HG03066 (cell line): ENCODE measurements at regions not wholly inside any gene's neighbourhood (a gene's known extent, or its start where the extent isn't known, plus 50 kb on each side); places are given as distances from the start of the nearest gene placed in this dataset.

Experiments used
- ATAC-seq: cut with Tn5 transposase; IDR thresholded peaks from one replicate; pipeline ENCODE4 v1.9.1; 2021; ENCODE audit warnings: low read depth; ENCODE audit not compliant: unreplicated experiment

DNA sequence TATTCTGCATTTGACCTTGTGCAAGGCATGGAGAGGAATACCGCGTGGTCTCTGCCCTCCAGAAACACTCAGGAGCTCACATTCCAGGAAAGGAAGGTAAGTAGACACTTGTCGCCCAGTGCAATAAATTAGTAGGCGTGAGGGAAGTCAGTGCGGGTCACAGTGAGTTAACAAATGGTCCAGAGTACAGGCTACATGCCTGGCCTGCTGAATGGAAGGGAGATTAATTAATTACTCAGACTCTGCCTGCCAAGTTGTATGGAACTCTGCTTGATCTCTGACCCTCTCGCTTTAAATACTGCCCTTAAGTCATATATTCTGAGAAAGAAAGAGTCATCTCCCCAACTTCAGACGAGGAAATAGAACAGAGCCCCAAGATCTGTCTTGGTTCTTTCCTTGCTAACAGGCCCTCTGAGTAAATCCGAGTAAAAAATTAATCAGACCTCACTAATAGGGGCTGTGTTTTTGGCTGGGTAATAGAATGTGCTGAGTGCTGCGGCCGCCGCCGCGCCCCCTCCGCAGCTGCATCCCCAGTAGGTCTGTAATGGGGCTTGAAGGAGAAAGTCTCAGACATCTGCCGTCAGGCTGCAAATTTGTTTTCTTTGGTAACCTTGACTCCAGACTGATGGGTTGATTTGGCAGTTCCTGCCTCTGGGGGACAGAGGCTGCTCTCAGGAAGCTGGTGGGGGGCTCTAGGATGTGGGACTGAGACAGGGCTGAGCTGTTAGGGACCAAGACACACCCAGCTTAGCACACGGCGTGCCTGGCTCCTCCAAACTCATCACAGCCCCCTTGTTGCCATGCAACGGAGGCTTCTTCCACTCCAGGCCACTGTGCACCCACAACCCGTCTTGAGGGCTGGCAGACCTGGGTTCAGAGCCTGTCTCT, 144.4 kb downstream of the NSG2 start:
- no peak for ATAC-seq

DNA sequence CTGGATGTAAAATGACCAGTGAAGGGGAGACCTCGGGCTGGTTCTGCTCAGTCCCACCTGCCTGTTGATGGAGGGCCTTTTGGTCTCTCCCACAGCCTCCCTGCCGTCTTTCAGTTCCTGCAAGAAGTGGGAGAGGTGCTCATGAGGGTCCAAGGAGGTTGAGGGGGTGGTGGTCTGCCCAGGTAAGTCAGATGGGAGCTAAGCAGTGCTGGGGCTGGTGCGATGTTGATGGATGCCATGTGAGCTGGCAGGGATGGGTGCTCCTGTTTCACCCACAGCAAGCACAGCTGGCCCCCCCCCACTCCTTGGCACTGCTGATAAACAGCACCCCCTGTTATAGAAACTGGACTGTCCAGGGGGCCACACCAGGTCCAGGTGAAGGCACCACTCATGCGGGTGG, 145.6 kb downstream of the NSG2 start:
- ATAC-seq, result no peak

DNA sequence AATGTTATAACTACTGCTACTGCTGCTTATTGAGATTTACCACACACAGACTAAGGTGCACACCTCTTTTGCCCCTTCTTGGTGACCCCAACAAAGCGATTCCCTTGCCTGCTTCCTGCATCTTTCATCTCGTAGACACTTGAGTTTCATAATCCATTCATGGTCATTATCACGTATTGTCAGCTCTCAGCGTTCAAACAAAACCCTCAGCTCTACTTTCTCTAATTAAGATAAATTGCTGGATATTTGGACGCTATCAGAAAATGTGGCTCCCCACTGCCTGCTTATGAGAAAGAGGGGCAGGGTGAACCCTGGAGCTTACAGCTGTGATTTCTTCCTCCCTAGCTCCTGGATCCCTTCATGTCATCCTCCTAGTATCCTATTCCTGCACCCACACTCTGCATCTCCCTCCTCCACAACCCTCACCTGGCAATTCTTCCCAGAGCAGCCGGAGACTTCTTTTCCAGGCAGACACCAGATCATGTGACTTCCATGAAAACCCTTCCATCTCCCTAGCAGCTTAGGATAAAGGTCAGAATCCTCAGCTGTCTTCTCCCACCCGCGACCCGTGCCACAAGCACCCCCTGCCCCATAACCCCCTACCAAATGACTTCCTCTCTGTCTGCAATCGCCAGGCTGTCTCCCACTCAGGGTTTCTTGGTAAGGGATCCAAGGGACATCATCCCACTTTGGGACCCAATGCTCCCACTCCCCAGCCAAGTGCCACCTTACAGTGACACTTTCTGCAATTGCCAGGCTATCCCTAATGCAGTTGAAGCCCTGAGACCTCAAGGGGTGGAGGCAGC, 146.5 kb downstream of the NSG2 start:
- no peak for ATAC-seq

DNA sequence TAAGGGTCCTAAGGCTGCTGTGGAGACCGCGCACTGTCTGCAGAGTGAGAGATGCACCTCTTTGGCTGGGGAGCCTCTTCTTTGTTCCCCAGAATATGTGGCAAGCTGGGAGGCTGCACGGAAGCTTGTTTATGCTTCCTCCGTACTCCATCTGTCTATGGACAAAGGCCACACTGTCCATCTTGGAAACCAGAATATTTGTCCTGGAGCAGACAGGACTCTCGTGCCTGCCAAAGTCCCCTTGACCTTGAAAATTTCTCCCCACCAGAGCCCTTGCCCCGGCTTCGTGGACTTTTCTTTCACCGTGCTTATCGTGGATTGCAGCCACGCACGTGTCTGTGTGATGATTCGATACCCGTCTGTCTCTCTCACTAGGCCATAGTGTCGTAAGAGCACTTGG, 147.4 kb downstream of the NSG2 start:
- ATAC-seq, result no peak

DNA sequence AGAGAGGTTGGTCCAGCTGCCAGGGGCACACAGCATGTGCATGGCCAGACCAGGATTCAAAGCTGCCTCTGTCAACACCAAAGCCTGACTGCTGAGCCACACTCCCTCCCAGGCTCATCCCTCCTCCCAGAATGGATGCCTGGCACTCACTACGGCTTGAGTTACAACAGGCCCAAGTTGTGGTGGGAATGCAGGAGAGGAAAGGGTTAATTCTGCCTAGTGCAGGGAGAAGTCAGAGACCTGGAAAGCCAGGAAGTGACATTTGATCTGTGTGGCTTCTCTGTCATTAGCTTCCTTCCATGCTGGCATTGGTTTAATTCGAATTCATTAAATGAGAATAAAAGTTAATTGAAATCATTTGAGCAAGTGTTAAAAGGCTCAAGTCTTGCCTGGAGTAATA, 150.0 kb downstream of the NSG2 start:
- no peak for ATAC-seq

DNA sequence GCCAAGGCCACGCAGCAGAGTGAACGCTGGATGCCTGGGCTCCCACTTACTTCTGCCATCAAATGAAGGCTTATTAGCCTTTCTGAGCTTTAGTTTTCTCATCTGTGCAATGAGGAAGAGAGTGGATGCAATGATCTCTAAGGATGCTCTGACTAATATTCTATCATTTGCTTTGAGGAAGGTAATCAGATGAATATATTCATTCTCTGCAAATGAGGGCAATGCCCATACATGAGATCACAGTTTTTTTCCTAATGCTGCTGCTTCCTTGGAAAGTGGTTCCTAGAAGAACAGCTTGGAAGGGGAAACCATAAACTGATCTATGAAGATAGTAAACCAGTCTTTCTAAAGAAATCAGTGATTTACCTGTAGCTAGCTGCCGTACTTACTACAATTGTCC, 152.4 kb downstream of the NSG2 start:
- no peak for ATAC-seq

DNA sequence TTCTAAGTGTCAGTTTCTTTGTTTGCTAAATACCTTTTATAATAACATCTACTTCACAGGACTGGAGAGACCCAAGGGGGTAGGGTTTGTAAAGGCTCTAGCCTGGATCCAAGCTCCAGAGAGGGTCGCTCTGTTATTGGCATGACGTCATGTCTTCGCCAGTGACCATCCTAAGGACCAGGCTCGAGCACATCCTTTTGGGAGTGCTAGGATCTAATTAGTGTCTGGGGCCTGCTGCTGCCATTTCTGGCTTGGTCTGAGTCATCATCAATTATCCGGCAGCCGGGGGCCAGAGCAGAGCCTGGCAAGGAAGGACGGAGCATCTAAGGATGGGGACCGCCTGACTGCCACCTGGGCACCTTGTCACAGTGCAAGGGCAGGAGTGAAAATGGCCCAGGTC, 153.0 kb downstream of the NSG2 start:
- no peak for ATAC-seq

DNA sequence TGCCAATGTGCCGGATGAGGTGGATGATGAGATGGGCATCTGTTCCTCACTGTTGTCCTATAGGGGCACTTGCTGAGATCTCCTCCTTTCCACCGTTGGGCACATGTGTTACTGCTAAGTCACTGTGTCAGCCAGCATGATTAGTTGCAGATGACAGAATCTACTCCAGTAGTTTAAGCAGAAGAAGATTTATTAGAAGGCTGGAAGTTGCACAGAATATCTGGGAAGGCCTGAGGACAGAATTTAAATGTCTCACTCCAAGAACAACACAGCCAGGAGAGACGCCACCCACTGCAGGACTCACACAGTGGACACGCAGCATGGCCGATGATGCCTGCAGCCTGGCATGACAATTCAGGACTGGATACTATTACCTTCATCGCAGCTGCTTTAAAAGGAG, 157.5 kb downstream of the NSG2 start:
- no peak for ATAC-seq

DNA sequence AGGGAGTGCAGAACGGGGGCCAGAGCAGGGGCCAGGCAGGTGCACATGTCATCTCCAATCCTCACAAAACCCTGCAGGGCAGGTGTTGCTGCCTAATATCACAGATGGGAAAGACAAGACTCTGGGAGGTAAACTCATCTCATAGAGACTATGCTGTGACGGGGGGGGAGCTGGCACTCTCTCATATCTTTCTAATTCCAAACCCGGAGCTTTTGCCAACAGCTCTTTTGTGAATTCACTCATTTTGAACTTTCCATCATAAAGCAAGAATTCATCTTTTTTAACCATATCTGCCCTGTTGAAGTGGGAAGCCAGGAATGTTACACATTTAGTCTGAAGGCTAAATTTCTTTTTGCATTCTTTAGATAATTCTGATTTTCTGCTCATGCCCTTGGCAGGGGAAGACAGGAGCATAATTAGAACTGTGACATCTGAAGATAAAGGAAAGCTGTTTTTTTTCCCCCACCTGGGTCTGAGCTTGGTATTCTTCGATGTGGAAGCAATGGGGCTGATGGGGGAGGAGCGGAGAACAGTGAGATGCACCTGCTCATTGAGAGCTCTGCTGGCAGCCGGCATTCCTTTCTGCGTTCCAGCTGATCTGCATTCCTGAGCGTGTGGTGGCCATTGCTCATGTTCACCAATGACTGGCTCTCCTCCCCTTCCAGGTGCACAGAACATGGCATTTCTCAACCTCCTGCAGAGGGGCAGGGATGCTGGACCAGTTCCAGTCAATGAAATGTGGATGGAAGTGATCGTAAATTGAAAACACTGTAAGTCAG, 159.2 kb downstream of the NSG2 start:
- no peak for ATAC-seq

DNA sequence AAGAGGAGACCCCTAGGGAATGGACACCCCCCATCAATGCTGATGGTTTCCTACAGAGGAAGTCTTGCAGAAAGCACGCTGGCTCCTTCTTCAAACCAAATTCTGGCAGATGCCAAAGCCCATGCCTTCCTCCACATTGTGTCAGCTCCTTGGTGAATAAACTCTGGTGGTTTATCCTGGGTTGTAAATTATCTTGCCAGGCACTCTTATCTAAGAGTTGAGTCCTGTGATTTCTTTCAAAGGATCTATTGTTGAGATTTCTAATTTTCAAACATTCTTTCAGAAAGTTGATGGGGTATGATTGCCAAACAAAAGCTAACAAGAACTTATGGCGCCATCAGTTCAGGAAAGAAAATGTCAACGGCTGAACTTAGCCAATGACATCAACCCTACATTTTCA, 160.4 kb downstream of the NSG2 start:
- no peak for ATAC-seq

DNA sequence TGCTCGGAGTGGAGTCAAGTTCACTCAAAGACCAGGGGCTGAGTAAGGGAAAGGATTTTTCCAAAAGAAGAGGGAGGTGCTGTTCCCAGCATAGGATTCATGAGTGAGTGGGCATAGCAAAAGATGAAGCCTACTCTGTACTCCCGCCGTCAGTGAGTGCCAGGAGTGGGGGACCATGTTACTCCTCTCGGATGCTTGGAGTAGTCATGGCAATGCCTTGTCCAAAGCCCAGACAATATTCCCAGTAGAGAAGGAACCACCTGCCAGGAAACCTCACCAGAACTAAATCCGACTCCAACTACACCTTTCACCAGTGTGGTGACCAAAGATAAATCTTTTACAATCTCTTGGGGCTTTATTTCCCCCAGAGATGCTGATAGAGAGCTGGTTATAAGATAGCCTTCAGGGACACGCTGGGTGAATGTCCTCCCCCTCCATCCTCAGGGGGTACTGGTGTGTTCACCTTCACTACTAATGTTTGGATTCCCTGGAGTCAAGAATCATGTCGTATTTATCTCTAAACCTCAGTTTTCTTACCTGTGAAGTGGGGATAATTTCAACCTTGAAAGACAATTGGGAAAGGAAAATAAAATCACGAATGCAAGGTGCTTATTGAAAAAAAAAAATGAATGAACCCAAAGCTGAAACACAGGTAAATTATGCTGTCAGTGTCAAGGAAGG, 165.2 kb downstream of the NSG2 start:
- no peak for ATAC-seq

DNA sequence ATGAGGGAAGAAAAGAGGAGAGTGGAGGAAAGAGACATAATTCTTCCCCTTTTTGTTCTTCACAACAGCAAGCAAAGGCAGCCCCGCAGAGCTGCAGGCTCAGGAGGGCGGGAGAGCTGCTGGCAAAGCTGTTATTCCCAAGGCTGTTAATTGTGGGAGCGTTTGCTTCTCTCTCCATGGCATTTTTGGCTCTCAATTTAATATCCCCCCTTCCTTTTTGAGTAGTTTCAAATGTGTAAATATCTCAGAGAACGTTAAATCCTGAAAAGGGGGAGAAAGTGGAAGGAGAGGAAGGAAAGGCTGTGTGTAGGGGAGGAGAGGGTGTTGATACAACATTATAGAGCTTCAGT, 165.7 kb downstream of the NSG2 start:
- ATAC-seq, result no peak

DNA sequence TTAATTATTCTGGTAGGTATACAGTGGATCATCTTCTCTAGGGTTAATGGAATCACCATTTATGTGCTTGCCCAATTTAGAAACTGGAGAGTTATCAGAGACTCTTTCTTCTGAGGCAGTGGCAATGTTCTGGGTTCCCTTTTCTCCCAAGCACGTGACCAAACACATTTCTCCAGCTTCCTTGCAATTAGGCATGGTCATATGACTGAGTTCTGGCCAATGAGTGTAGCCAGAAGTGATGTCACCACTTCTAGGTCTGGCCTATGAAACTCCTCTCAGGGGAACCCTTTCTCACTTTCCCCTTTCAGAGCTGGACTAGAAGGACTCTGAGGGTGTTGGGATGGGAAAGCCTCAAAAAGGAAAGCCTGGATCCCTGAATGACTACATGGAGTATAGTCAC, 172.0 kb downstream of the NSG2 start:
- ATAC-seq, result no peak

DNA sequence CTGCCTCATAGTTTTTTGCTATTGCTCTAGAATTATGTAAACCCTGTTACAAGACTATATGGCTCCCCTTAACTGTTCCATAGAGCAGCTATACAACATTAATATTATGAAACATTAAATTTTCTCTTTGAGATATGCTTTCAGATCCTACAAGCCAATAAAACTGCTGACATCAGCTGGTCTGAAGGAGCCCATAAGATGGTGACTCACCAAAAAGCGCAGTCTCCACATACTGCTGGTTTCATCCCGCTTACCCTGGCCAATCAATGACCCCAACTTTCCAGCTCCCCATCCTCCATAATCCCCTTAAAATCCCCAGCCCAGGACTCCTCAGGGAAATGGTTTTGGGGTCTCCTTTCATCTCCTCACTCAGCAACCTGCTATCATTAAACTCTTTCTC, 172.7 kb downstream of the NSG2 start:
- no peak for ATAC-seq

DNA sequence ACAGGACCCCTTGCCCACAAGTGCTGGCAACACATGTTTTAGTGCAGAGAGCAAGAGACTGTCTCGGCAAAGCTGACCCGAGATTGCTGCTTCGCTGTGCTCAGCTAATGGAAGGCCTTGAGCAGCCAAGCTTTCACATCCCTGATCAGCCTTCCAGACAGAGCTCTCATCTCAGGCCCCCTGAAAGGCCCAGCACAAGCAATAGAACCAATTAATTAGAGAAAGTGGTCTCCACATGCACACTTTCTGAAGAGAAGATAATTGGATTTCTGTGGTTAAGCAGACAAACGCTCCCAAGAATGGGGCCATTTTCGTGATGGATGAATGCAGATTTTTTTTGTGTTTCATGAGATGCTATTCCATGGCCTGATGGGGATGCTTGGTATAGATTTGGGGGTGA, 174.9 kb downstream of the NSG2 start:
- no peak for ATAC-seq

DNA sequence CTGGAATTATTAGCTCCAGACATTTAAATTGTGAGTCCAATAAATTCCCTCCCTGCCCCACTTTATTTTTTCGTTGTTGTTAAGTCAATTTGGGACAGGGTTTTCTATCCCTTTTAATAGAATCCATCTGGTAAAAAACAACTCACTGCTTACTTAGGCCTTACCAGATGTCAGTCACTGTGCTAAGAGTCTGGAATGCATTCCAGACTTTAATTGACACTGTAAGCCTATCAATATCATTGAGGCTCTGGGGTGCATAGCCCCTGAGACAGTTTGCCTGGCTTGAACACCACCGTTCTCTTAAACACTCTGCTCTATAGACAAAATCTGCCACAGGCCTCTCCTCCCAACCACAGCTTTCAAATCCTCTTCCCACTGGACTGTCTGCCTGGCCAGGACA, 175.9 kb downstream of the NSG2 start:
- no peak for ATAC-seq

DNA sequence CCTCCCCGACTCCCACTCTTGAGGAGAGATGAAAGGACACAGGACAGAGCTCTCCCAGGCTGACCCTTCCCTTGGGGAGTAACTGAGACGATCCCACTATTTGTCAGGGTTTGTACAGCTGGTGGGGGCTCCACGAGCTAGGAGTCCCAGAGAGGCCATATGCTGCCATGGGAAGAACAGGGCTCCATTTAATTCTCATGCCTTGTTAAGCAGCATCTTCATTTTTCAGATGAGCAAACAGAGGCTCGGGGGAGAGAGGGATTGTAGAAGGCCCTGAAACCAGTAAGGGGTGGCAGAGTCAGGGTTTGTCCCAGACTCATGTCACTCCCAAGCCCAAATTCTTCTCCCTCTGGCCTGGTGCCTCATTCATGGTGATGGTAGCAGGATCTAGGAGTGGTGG, 176.4 kb downstream of the NSG2 start:
- ATAC-seq, result no peak

DNA sequence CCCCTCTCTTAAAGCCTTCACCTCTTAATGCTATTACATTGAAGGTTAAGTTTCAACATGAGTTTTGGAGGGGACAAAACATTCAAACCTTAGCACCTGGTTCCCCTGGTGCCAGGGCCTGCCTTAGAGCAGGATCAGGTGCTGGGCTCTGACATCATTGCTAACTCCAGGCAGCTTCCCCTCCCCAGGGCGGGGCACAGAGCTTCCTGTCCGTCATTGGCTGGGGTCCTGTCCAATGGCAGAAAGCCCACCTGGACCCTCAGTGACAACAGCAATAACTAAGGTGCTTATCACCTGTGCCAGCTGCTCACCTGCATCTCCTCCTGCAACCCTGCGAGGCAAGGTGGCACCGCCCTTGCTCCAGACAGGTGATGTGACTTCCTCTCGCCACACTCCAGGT, 177.4 kb downstream of the NSG2 start:
- no peak for ATAC-seq

DNA sequence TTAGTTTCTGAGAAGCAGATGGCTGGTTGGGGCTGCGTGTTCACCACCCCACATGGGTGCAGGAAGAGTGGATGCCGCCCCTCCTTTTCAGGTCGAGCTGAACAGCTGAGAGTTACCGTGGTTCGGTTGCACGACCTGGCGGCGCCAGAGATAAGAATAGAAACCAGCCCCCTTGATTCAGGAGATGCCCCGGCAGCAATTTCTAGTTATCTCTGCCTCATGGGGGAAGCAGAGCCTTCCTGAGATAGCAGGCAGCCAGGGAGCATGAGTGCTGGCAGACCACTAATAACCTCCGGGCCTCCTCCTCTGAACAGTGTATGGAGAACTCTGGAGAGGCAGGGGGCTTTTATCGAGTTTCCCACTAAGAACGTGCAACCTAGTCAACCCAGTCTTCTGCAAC, 177.8 kb downstream of the NSG2 start:
- no peak for ATAC-seq

DNA sequence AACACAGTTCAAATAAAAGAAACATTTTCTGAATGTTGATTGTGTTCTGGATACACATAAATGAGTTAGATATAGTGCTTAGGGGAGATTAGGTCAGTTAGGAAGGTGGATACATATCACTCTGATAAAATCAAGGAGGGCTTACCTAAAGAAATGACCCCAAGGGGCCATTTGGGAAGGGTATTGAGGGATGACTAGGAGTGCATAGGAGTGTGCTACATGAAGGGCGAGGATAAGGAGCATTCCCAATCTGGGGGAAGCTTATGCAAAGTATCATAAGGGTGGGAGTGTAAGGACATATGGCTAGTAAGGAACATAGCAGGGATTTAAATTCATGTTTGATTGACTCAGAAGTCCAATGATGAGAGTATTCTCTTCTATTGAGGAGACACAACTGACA, 183.6 kb downstream of the NSG2 start:
- no peak for ATAC-seq
